GM18507 (cell line): ENCODE measurements at regions not wholly inside any gene's neighbourhood (a gene's known extent, or its start where the extent isn't known, plus 50 kb on each side); places are given as distances from the start of the nearest gene placed in this dataset.

Experiments used
- DNase-seq: peaks from one replicate; pipeline ENCODE4 v3.0.0; 2011; ENCODE audit warnings: low read depth; ENCODE audit not compliant: insufficient read length; ENCODE audit errors: extremely low spot score
- FAIRE-seq: peaks from 2 replicates; lab custom pipeline; 2011; peaks lifted over from hg19 to GRCh38; lab: Jason Lieb, UNC

GRCh38 chr4:163618845-163619244 is 124.4 kb downstream of the TMA16 start:
- no peak for DNase-seq
- FAIRE-seq, result no peak

DNA sequence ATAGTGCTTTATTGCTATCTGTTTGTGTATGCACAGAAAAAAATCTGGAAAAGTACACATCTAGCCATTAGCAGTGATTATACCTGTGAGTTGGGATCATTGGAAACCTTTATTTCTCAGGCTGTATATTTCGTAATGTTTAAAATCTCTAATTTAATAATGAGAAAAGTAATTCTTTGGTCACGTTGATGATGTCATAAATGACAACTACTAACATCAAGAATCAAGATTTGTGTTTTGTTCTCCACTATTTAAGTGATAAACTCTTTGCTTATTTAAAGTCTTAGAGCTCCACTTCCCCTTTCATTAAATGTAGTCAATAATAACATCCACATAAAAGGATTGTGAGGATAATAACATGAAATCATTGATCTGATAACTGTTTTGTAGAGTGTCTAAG is 126.2 kb downstream of the TMA16 start:
- FAIRE-seq (no peak), DNase-seq (no peak)

- DNase-seq (no peak), FAIRE-seq (no peak)
Measured at GRCh38 chr4:163621821-163622220, 127.3 kb downstream of the TMA16 start.

DNA sequence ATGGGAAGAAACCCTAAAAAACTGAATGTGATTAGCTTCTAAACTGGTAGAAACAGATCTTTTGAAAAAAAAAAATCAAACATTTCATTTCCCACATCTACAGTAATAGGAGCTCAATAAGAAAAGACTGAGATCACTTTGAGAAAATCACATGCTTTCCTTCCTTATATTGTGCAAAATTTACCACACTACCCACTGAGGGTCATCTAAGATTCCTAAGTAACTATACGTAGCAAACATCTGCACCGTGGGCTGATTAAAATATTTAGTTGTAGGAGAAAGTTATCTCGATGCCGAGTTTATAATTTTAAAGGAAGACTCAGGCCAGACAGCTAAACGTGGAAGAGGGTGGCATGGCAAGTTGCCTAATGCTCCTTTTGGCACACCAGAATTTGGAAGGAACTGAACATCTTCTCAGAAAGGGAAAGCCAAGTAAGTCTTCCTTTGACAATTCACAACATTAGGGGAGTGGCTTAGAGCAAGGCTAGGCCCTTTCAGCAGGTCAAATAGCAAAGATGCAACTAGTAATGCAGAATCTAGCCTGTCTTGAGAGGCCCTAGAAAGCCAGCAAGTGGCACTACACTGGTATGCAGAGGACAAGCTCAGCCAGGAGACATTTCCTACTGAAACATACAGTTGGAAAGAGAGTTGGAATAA is 128.0 kb downstream of the TMA16 start:
- DNase-seq (no peak), FAIRE-seq (no peak)

DNA sequence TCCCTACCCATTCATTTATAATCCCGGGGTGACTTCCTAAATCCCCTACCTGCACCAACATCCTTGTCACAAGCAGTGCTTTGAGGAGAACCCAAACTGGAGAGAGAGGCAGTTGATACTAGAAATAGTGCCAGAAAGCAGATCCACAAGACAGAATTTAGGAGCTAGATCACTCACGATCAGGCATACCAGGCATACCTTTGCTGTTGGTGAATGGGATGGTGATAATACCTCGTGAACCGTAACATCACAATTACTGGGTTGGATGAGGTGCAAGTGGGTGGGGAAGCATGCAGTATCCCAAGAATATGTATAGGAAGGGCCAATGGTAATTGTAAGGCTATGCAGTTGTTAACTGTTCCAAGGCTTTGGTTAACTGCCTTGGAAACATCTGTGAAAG is 129.3 kb downstream of the TMA16 start:
- FAIRE-seq, result no peak
- DNase-seq, result no peak

GRCh38 chr4:163624727-163625126 is 130.2 kb downstream of the TMA16 start:
- DNase-seq (no peak), FAIRE-seq (no peak)

DNA sequence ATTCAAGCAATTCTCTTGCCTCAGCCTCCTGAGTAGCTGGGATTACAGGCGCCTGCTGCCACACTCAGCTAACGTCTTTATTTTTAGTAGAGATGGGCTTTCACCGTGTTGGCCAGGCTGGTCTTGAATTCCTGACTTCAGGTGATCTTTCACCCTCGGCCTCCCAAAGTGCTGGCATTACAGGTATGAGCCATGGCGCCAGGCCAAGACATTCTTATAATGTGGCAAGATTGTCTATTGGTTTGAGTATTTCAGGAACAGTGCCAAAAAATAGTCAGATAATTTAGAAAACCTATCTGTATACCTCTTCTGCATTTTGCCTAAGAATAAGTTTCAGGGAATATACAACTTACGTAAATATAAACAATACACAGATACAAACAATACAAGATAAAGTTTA is 136.8 kb downstream of the TMA16 start:
- FAIRE-seq (no peak), DNase-seq (no peak)

DNA sequence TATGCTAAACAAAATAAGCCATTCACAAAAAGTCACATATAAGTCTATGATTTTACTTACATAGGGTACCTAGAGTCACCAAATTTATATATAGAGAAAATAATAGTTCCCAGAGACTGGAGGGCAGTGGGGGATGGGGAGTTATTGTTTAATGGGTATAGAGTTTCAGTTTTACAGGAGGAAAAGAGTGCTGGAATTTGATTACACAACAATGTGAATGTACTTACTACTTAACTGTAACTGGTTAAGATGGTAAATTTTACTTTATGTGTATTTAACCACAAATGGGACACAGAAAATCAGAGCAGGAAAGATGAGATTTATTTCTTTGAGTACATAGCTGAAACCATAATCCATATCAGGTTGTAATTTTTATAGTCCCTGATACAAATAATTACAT is 144.4 kb downstream of the TMA16 start:
- FAIRE-seq, result no peak

GRCh38 chr4:163649557-163650091 is 155.1 kb downstream of the TMA16 start:
- FAIRE-seq (no peak), DNase-seq (no peak)

More for the DNA sequence above, 144.4 kb downstream of the TMA16 start:
- DNase-seq, result no peak

DNA sequence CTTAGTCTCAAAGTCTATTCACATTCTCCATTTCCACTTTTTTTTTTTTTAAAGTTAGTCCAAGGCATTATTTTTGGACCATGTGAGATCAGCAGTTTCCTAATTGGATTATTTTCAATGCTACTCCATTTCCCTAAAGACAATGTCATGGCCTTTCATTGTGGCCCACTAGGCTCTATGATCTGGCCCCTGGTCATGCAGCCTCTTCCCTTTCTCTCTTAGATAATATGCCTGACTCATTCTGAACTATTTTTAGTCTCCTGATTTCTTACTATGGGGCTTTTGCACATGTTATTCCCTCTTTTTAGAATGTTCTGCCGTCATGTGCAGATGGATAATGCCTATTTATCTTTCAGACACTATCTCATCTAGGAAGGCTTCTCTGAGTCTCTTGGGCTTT is 157.3 kb downstream of the TMA16 start:
- no peak for DNase-seq

GRCh38 chr4:163654621-163655020 is 160.1 kb downstream of the TMA16 start:
- no peak for FAIRE-seq

More for the DNA sequence above, 157.3 kb downstream of the TMA16 start:
- FAIRE-seq, result no peak

DNA sequence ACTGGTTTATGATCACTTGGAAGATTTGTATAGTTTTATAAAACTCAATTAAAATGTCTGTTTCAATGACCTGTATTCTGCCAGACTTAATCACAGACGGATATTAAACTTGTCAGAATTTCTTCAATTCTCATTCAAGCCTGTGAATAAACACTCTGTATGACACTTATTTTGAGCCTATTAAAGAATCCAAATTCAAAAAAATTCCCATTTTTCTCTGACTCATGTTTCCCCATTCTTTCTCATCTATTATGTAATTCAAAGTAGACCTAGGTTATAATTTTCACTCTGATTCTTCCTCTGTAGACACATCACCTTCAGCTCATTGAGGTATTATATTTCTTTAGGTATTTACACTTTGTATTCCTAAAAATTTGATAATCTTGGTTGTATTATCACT is 166.1 kb downstream of the TMA16 start:
- no peak for DNase-seq
- no peak for FAIRE-seq

More at GRCh38 chr4:163654621-163655020, 160.1 kb downstream of the TMA16 start:
- no peak for DNase-seq

GRCh38 chr4:163662768-163663167 is 168.3 kb downstream of the TMA16 start:
- peak; percentile 66 for FAIRE-seq
- no peak for DNase-seq

- FAIRE-seq, result peak; percentile 92
- DNase-seq, result no peak
Measured at GRCh38 chr4:163663454-163664225, 169.2 kb downstream of the TMA16 start.

DNA sequence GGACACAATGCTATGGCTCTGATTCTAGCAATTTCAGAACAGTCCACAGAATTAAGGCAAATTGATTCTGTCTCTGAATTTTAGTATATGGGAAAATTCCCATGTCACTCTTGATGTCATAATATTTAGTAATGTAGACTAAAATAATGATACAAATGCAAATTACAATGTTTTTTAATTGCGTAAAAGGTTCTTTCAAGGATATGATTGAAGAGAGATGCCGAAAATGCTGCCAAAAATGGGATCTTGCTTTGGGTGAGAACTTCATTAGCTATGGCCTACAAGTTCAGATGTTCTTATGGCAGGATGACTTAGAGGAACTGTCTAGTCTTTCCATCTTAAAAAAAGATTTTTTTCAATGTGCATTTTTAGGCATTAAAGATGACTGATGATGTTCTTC is 170.6 kb downstream of the TMA16 start:
- DNase-seq, result no peak
- no peak for FAIRE-seq

DNA sequence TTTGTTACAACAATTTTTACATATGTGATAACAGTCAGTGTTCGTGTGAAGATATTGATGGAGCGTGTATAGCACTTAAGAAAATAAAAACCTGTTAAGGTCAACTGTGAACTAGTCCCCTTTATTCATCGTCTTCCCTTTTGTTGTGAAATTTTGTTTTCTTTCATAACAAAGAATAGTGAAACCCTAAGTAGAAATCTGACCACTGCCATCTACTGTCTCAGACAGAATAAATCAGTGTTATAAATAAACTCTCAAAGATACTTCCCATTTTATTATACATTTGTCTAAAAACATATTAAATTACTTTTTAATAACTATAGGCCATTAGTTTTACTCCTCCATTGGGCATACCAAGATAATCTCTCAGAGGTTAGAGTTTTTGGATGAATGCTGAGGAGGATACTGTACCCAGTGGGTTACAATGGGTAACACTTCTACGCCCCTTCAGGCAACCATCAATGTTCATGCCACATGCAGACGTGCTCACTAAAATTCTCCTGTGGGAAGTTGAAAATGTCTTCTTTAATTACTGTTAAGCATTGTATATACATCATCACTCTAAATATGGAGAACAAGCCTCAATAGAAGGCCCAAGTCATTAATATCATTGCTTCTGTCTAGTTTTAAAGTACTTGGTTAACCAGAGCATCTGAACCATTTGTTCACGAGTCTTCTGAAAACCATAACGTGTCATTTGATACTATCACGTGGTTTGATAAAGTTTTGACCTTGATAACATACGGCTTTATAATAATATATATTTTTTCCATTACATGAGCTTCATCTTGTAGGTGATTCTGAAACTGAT is 171.2 kb downstream of the TMA16 start:
- FAIRE-seq, result peak; percentile 69
- DNase-seq, result no peak

DNA sequence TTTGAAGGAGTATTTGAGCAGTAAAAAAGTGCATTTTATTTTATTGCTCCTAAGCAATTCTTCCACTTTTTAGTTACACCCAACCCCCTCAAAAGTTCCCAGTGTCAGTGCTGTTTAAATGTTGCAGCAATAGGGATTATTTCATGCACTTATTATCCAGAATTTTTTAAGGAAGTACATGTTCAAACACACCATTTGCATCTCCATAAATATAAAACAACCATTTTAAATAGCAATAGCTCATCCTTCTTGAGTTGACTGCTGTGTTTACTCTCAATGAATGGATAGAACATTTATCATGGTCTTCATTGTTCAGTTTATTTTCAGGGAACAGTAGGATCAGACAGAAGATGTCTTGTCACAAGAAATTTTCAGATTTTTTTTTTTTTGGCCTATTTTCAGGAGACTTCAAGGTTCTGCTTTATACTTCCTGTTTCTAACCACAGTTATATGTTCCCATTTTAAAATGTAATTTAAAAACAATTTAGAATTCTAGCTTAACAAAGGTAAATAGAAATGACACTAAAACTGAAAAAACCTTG is 171.9 kb downstream of the TMA16 start:
- no peak for FAIRE-seq
- DNase-seq, result no peak

- no peak for FAIRE-seq
- no peak for DNase-seq
Measured at GRCh38 chr4:163672751-163673150, 178.3 kb downstream of the TMA16 start.

DNA sequence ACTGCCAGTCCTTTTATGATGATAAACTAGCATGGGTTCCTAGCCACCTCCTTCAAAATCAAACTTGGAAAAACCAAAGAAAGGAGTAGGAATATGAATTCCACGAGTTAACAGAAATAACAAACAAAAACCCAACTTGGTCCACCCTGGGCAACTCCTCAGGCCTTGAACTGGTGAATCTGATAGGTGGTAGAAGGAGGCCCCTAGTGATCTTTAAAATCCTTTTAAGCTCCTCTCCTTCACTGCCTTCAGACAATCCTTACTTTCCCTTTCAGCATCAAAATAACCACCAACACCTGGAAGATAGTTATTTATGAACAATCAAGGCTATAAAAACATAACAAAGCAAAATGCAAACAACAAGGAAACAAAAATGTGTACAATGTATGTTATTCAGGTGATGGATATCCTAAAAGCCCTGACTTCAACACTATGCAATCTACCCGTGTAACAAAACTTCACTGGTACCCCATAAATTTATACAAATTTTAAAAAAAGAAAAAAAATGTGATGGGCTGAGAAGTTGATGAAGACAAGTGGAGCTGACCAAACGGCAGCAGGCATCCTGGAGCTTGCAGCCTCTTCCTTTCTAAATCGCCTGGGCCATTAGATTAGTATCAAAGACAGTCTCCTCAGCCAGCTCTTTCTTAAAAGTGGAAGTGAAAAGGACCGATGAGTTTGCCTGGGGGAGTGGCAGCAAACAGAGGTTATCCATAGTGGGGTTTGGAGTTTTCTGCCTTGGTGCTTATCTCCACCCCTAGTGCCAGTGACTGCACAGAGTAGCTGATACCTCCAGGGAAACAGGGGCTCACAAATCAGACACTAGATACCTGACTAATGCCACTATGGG is 179.6 kb downstream of the TMA16 start:
- DNase-seq, result no peak
- FAIRE-seq, result no peak
